ENCODE measurements at regions not wholly inside any gene's neighbourhood (a gene's known extent, or its start where the extent isn't known, plus 50 kb on each side); places are given as distances from the start of the nearest gene placed in this dataset.

- no peak overlapping the region for H3K4me3 Mint-ChIP-seq (ENCODE audit: unreplicated experiment)
- H3K4me1 Mint-ChIP-seq (ENCODE audit: low read depth): peaks cover 20% of the 10 kb centered on the region
- H3K27ac Mint-ChIP-seq (ENCODE audit: unreplicated experiment): no peak overlapping the region
- H3K27me3 Mint-ChIP-seq (ENCODE audit: low read depth): no peaks in the 10 kb centered on the region
- H3K9me3 Mint-ChIP-seq (ENCODE audit: low read depth): peaks cover 18% of the 10 kb centered on the region
- H3K36me3 Mint-ChIP-seq (ENCODE audit: low read depth): peaks cover 3% of the 10 kb centered on the region
- DNase-seq (ENCODE audit: low spot score): no peak
- TF ChIP-seq CTCF (IDR thresholded peaks at IDR 0.05): no peak
Observed at GRCh38 chr11:128187377-128187776, 400.0 kb downstream of the ETS1 start.

GRCh38 chr11:128184981-128185380 lies 402.4 kb downstream of the ETS1 start:
- Mint-ChIP-seq H3K4me3 (ENCODE audit: unreplicated experiment) (no peak overlapping the region), H3K36me3 (ENCODE audit: low read depth) (peaks cover 3% of the 10 kb centered on the region), H3K27ac (ENCODE audit: unreplicated experiment) (no peak overlapping the region), H3K4me1 (ENCODE audit: low read depth) (peaks cover 33% of the 10 kb centered on the region), H3K9me3 (ENCODE audit: low read depth) (peaks cover 18% of the 10 kb centered on the region), H3K27me3 (ENCODE audit: low read depth) (no peaks in the 10 kb centered on the region)
- TF ChIP-seq CTCF (IDR thresholded peaks at IDR 0.05): no peak
- no peak for DNase-seq (ENCODE audit: low spot score)

- no peak overlapping the region for H3K27ac Mint-ChIP-seq (ENCODE audit: unreplicated experiment)
- no peak for DNase-seq (ENCODE audit: low spot score)
Observed at GRCh38 chr11:128182844-128183243, 404.5 kb downstream of the ETS1 start.

GRCh38 chr11:128181984-128182383 lies 405.4 kb downstream of the ETS1 start:
- H3K27me3 Mint-ChIP-seq (ENCODE audit: low read depth): no peaks in the 10 kb centered on the region
- H3K4me3 Mint-ChIP-seq (ENCODE audit: unreplicated experiment): no peak overlapping the region
- no peak for DNase-seq (ENCODE audit: low spot score)
- H3K9me3 Mint-ChIP-seq (ENCODE audit: low read depth): peaks cover 18% of the 10 kb centered on the region
- no peak overlapping the region for H3K27ac Mint-ChIP-seq (ENCODE audit: unreplicated experiment)
- peaks cover 42% of the 10 kb centered on the region for H3K4me1 Mint-ChIP-seq (ENCODE audit: low read depth)
- peaks cover 3% of the 10 kb centered on the region for H3K36me3 Mint-ChIP-seq (ENCODE audit: low read depth)
- TF ChIP-seq CTCF (IDR thresholded peaks at IDR 0.05): no peak

More at GRCh38 chr11:128182844-128183243, 404.5 kb downstream of the ETS1 start:
- Mint-ChIP-seq H3K27me3 (ENCODE audit: low read depth) (no peaks in the 10 kb centered on the region), H3K4me3 (ENCODE audit: unreplicated experiment) (no peak overlapping the region), H3K9me3 (ENCODE audit: low read depth) (peaks cover 18% of the 10 kb centered on the region), H3K4me1 (ENCODE audit: low read depth) (peaks cover 33% of the 10 kb centered on the region), H3K36me3 (ENCODE audit: low read depth) (peaks cover 3% of the 10 kb centered on the region)
- TF ChIP-seq CTCF (IDR thresholded peaks at IDR 0.05): no peak

- Mint-ChIP-seq H3K4me1 (ENCODE audit: low read depth) (peaks cover 45% of the 10 kb centered on the region), H3K36me3 (ENCODE audit: low read depth) (peaks cover 3% of the 10 kb centered on the region), H3K9me3 (ENCODE audit: low read depth) (peaks cover 15% of the 10 kb centered on the region), H3K27ac (ENCODE audit: unreplicated experiment) (peak overlapping the region; percentile 52), H3K27me3 (ENCODE audit: low read depth) (no peaks in the 10 kb centered on the region), H3K4me3 (ENCODE audit: unreplicated experiment) (no peak overlapping the region)
- TF ChIP-seq CTCF (IDR thresholded peaks at IDR 0.05): no peak
- no peak for DNase-seq (ENCODE audit: low spot score)
Observed at GRCh38 chr11:128181088-128181480, 406.3 kb downstream of the ETS1 start.
